H1 (cell line): ENCODE measurements at regions not wholly inside any gene's neighbourhood (a gene's known extent, or its start where the extent isn't known, plus 50 kb on each side); places are given as distances from the start of the nearest gene placed in this dataset.

Experiments used
- CBX5 ChIP-seq: fragments of 300-800, 300-1000 bp; sonication (generic); IDR thresholded peaks from 2 replicates; pipeline ENCODE4 v1.7.1; 2016; ENCODE audit warnings: antibody characterized with exemption, low read length, low read depth
- FOSL1 ChIP-seq: IDR thresholded peaks from 2 replicates; pipeline ENCODE4 v1.6.1; 2011; ENCODE audit warnings: mild to moderate bottlenecking, low read depth, low read length, moderate library complexity; ENCODE audit not compliant: insufficient read depth
- POLR2A ChIP-seq, 2 experiments: IDR thresholded peaks; 1 replicate in 1 of 2; 2 replicates in 1 of 2; pipeline ENCODE4 v1.6.1; 2011; ENCODE audit warnings: low read depth in 2 of 2, low read length in 2 of 2, mild to moderate bottlenecking in 2 of 2; ENCODE audit errors: control extremely low read depth in 1 of 2
- POLR2AphosphoS5 ChIP-seq: IDR thresholded peaks from 2 replicates; pipeline ENCODE4 v1.6.1; 2011; ENCODE audit warnings: low read depth, low read length
- RAD21 ChIP-seq, 2 experiments: IDR thresholded peaks in 1 of 2; conservative IDR thresholded peaks in 1 of 2; 2 replicates each; pipeline ENCODE4 v1.6.1; 2011; ENCODE audit warnings: low read depth in 2 of 2, low read length in 2 of 2, improper control_type of control experiment in 1 of 2, inconsistent platforms in 1 of 2, mild to moderate bottlenecking in 1 of 2, moderate library complexity in 1 of 2
- RFX5 ChIP-seq: IDR thresholded peaks from 2 replicates; pipeline ENCODE4 v1.6.1; 2011; ENCODE audit warnings: low read depth, low read length, improper control_type of control experiment, borderline replicate concordance
- TAF1 ChIP-seq: IDR thresholded peaks from 2 replicates; pipeline ENCODE4 v1.6.1; 2011; ENCODE audit warnings: mild to moderate bottlenecking, low read depth, low read length
- TAF7 ChIP-seq: optimal IDR thresholded peaks from 2 replicates; pipeline ENCODE3; 2011; ENCODE audit warnings: low read depth, mild to moderate bottlenecking, inconsistent platforms, low read length, moderate library complexity, borderline replicate concordance
- YY1 ChIP-seq: IDR thresholded peaks from 2 replicates; pipeline ENCODE4 v1.6.1; 2011; ENCODE audit warnings: low read depth, mild to moderate bottlenecking, low read length
- TF ChIP-seq, protein P1 (sequence below): IDR thresholded peaks from 2 replicates; pipeline ENCODE4 v1.6.1; 2012; ENCODE audit warnings: inconsistent platforms
- TF ChIP-seq, protein P2 (sequence below), 3 experiments: IDR thresholded peaks; 1 replicate in 2 of 3; 2 replicates in 1 of 3; pipeline versions ENCODE4 v1.5.1 to v1.6.1; 2011; ENCODE audit warnings: low read length in 3 of 3, mild to moderate bottlenecking in 3 of 3, inconsistent platforms in 2 of 3, low read depth in 1 of 3, moderate library complexity in 1 of 3; ENCODE audit not compliant: insufficient read depth in 1 of 3; ENCODE audit errors: control extremely low read depth in 1 of 3
- TF ChIP-seq, protein P3 (sequence below): IDR thresholded peaks from 2 replicates; pipeline ENCODE4 v1.6.1; 2012; ENCODE audit warnings: low read length, inconsistent platforms

DNA sequence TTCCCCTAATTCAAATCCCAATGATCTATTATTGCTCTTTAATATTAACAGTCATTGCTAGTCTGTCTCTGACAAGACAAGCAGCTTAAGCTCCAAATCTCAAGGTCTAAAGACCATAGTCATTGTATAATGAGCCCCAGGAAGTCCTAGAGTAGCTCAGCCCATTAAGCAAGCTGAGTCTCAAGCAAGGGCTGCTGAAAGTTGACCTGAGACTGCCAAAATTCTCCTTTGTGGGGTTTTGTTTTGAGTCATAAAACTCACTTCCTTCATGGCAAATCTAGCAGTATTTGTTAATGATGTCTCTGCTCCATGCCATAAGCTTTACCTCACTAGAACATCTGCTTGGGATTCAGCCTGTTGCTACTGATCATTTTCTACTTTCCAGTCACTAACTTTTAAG lies 313.2 kb downstream of the ANTXR2 start:
- TF ChIP-seq POLR2AphosphoS5: no peak
- TF ChIP-seq CBX5: no peak
- no peak for TF ChIP-seq TAF7
- no peak for TF ChIP-seq TAF1
- TF ChIP-seq, protein P1, sequence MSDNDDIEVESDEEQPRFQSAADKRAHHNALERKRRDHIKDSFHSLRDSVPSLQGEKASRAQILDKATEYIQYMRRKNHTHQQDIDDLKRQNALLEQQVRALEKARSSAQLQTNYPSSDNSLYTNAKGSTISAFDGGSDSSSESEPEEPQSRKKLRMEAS: no peak
- TF ChIP-seq, protein P2, sequence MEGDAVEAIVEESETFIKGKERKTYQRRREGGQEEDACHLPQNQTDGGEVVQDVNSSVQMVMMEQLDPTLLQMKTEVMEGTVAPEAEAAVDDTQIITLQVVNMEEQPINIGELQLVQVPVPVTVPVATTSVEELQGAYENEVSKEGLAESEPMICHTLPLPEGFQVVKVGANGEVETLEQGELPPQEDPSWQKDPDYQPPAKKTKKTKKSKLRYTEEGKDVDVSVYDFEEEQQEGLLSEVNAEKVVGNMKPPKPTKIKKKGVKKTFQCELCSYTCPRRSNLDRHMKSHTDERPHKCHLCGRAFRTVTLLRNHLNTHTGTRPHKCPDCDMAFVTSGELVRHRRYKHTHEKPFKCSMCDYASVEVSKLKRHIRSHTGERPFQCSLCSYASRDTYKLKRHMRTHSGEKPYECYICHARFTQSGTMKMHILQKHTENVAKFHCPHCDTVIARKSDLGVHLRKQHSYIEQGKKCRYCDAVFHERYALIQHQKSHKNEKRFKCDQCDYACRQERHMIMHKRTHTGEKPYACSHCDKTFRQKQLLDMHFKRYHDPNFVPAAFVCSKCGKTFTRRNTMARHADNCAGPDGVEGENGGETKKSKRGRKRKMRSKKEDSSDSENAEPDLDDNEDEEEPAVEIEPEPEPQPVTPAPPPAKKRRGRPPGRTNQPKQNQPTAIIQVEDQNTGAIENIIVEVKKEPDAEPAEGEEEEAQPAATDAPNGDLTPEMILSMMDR (IDR thresholded peaks at IDR 0.05; ENCODE audit: control extremely low read depth in 1 of 3, insufficient read depth in 1 of 3, low read depth in 1 of 3, low read length in 3 of 3): no peak
- no peak for TF ChIP-seq FOSL1
- no peak for TF ChIP-seq RFX5
- TF ChIP-seq YY1: no peak
- no peak for TF ChIP-seq POLR2A (IDR thresholded peaks at IDR 0.05; ENCODE audit: control extremely low read depth in 1 of 2, low read depth in 2 of 2, low read length in 2 of 2)
- TF ChIP-seq, protein P3, sequence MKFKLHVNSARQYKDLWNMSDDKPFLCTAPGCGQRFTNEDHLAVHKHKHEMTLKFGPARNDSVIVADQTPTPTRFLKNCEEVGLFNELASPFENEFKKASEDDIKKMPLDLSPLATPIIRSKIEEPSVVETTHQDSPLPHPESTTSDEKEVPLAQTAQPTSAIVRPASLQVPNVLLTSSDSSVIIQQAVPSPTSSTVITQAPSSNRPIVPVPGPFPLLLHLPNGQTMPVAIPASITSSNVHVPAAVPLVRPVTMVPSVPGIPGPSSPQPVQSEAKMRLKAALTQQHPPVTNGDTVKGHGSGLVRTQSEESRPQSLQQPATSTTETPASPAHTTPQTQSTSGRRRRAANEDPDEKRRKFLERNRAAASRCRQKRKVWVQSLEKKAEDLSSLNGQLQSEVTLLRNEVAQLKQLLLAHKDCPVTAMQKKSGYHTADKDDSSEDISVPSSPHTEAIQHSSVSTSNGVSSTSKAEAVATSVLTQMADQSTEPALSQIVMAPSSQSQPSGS: no peak
- no peak for TF ChIP-seq RAD21 (IDR thresholded peaks at IDR 0.05 in 1 of 2, conservative IDR thresholded peaks at IDR 0.05 in 1 of 2; ENCODE audit: low read depth in 2 of 2, low read length in 2 of 2)
